ENCODE measurements at regions not wholly inside any gene's neighbourhood (a gene's known extent, or its start where the extent isn't known, plus 50 kb on each side); places are given as distances from the start of the nearest gene placed in this dataset.

GRCh38 chr4:180103794-180104193 is 2139.4 kb upstream of the TENM3 start:
- Histone ChIP-seq H3K36me3 (replicated peaks in 1 of 2; ENCODE audit: control insufficient read depth in 1 of 2, insufficient read depth in 2 of 2, low read length in 2 of 2) (no peaks in the 10 kb centered on the region), H2AFZ (ENCODE audit: insufficient read depth, low read depth, low read length, poor library complexity, severe bottlenecking) (no peak overlapping the region), H3K9me3 (replicated peaks in 1 of 2; ENCODE audit: control insufficient read depth in 1 of 2, insufficient read depth in 1 of 2, low read length in 2 of 2) (no peaks in the 10 kb centered on the region), H3K4me3 (replicated peaks in 1 of 3; ENCODE audit: low read depth in 2 of 3, low read length in 3 of 3) (no peak overlapping the region), H3K4me2 (replicated peaks; ENCODE audit: extremely low read depth, low read length, poor library complexity, severe bottlenecking) (no peak overlapping the region), H3K79me2 (ENCODE audit: insufficient read depth, low read length) (no peaks in the 10 kb centered on the region), H3K27me3 (ENCODE audit: control insufficient read depth in 2 of 2, insufficient read depth in 2 of 2, low read length in 2 of 2) (no peaks in the 10 kb centered on the region), H3K9ac (ENCODE audit: insufficient read depth, low read length, poor library complexity, severe bottlenecking) (no peak overlapping the region), H3K27ac (ENCODE audit: low read depth in 1 of 2, low read length in 2 of 2) (no peak overlapping the region), H4K20me1 (ENCODE audit: insufficient read depth, low read length) (no peaks in the 10 kb centered on the region), H3K4me1 (ENCODE audit: control insufficient read depth in 1 of 2, insufficient read depth in 2 of 2, low read length in 2 of 2) (peaks cover 4 to 9% of the 10 kb centered on the region in 2 donors)
- H3K4me3 Mint-ChIP-seq, result no peak overlapping the region
- peaks cover 0 to 8% (median 0%) of the 10 kb centered on the region in 7 donors for H3K9me3 Mint-ChIP-seq
- DNase-seq, result no peak
- no peak for TF ChIP-seq CTCF (IDR thresholded peaks at IDR 0.05)
- WGBS (ENCODE audit: insufficient coverage), result no CpG with 5 or more reads among the region's 3 CpGs
- no peaks in the 10 kb centered on the region for H3K36me3 Mint-ChIP-seq
- H3K27me3 Mint-ChIP-seq (ENCODE audit: low read depth in 3 of 3), result peaks cover 0 to 3% (median 2%) of the 10 kb centered on the region in 3 donors
- intact Hi-C loops (cut with micrococcal nuclease), result no loop called here
- H3K4me1 Mint-ChIP-seq, result peaks cover 18% of the 10 kb centered on the region
- H3K27ac Mint-ChIP-seq, result no peak overlapping the region

GRCh38 chr4:180105362-180105761 is 2137.8 kb upstream of the TENM3 start:
- no peak overlapping the region for H3K4me3 Mint-ChIP-seq
- peaks cover 0 to 6% (median 2%) of the 10 kb centered on the region in 7 donors for H3K9me3 Mint-ChIP-seq
- intact Hi-C loops (cut with micrococcal nuclease), result no loop called here
- H3K4me1 ChIP-seq (ENCODE audit: control insufficient read depth in 1 of 2, insufficient read depth in 2 of 2, low read length in 2 of 2), result peaks cover 1% of the 10 kb centered on the region in 2 donors
- H3K4me1 Mint-ChIP-seq, result peaks cover 5% of the 10 kb centered on the region
- H3K79me2 ChIP-seq (ENCODE audit: insufficient read depth, low read length), result no peaks in the 10 kb centered on the region
- no peaks in the 10 kb centered on the region for H3K36me3 ChIP-seq (replicated peaks in 1 of 2; ENCODE audit: control insufficient read depth in 1 of 2, insufficient read depth in 2 of 2, low read length in 2 of 2)
- no peak for DNase-seq
- no peak overlapping the region for H3K4me2 ChIP-seq (replicated peaks; ENCODE audit: extremely low read depth, low read length, poor library complexity, severe bottlenecking)
- H3K27me3 Mint-ChIP-seq (ENCODE audit: low read depth in 3 of 3), result peaks cover 0 to 3% (median 2%) of the 10 kb centered on the region in 3 donors
- H3K36me3 Mint-ChIP-seq, result no peaks in the 10 kb centered on the region
- no peak overlapping the region for H3K4me3 ChIP-seq (replicated peaks in 1 of 3; ENCODE audit: low read depth in 2 of 3, low read length in 3 of 3)
- H2AFZ ChIP-seq (ENCODE audit: insufficient read depth, low read depth, low read length, poor library complexity, severe bottlenecking), result no peak overlapping the region
- H3K9me3 ChIP-seq (replicated peaks in 1 of 2; ENCODE audit: control insufficient read depth in 1 of 2, insufficient read depth in 1 of 2, low read length in 2 of 2), result no peaks in the 10 kb centered on the region
- no CpG with 5 or more reads among the region's 3 CpGs for WGBS (ENCODE audit: insufficient coverage)
- H3K27ac ChIP-seq (ENCODE audit: low read depth in 1 of 2, low read length in 2 of 2), result no peak overlapping the region
- no peaks in the 10 kb centered on the region for H4K20me1 ChIP-seq (ENCODE audit: insufficient read depth, low read length)
- H3K9ac ChIP-seq (ENCODE audit: insufficient read depth, low read length, poor library complexity, severe bottlenecking), result no peak overlapping the region
- no peaks in the 10 kb centered on the region for H3K27me3 ChIP-seq (ENCODE audit: control insufficient read depth in 2 of 2, insufficient read depth in 2 of 2, low read length in 2 of 2)
- no peak for TF ChIP-seq CTCF (IDR thresholded peaks at IDR 0.05)
- H3K27ac Mint-ChIP-seq, result no peak overlapping the region

All from CD14-positive monocyte (primary cell).